GM19463 (cell line): ENCODE measurements at regions not wholly inside any gene's neighbourhood (a gene's known extent, or its start where the extent isn't known, plus 50 kb on each side); places are given as distances from the start of the nearest gene placed in this dataset.

Experiments used
- ATAC-seq: cut with Tn5 transposase; IDR thresholded peaks from one replicate; pipeline ENCODE4 v1.9.1; 2021; ENCODE audit warnings: mild to moderate bottlenecking, moderate library complexity; ENCODE audit not compliant: unreplicated experiment

DNA sequence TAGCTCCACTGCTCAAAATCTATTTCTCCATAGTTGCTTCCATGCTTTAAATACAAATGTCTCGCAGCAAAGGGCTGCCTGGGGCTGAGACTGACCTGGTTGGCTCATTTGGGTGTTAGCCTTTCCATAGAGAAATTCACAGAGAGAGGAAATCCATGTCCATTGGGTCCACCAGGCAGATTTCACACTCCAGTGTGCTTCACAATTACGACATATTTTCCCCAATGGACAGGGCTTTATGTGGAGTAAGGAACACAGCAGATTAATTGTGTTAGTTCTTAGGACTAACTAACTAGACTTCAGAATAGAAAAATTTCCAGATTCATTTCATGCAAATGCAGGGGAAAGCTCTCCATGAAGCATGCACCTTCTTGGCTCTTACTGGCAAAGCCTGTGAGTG is 180.7 kb downstream of the FBXO15 start:
- no peak for ATAC-seq

DNA sequence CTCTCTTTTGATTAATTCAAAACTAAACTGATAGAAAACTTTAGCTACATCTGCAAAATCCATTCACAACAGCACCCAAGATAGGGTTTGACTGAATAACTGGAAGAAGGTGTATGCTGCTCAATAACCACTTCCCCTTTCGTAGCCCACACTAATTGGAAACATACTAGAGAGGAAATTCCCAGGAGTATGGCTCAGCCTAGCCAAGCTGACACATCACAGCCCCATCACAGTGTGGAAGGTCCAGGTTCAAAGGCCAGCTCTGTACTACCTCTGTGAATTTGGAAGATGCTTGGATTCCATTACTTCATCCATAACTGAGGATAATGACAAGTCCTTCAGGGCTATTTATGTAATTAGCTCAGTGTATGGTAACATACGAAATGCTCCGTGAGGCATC is 185.4 kb downstream of the FBXO15 start:
- ATAC-seq, result no peak

DNA sequence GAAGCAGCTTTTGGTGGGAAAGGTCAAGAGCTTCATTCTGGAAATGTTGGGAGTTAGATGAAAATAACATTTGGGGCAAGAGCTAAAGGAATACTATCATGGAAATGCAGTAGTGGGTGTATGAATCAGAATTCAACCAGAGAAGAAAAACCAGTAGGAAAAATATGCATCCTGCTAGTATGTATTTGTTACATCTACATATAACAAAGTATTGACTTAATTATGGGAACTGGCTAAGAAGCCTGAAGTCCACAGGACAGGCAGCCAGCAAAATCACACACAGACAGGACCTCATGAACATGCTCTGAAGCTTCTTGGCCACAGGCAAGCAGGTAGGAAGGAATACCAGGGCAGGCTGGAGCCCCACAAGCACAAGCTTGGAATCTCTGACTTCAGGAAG is 185.8 kb downstream of the FBXO15 start:
- no peak for ATAC-seq

DNA sequence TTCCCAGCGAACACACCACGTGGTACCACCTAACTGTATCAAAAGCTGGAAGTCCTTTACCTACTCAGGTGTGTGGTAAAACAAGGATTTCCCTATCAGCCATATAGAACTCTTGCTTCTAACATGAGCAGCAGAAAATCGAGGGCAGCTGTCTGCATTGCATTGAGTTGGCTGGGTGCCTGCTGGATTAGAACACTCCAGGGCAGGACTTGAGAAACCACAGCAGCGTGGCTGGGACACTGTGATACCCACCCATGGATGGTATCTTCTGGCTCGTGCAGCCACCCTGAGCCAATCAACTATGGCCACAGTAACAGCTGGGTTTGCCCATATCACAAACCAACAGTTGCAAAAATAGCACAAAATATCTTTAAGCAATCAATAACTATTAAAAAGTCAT is 188.3 kb downstream of the FBXO15 start:
- no peak for ATAC-seq

DNA sequence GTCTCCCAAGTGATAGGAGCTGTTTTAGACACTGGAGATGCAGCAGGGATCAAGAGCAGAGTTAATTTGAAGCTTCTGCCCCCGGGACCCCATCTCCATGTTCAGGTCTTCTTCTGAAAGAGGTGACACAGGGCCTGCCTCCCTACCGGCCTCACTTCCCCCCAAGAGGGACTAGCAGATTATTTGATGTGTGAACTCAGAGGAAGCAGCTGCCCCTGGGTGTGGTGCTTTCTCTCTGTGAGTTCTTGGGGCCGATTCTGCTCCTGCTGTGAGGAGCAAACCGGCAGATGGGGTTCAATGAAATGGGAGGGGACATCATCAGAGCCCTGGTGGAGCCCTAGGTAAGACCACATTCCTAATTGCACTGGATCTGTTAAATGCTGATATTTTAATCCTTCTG is 193.4 kb downstream of the FBXO15 start:
- no peak for ATAC-seq

DNA sequence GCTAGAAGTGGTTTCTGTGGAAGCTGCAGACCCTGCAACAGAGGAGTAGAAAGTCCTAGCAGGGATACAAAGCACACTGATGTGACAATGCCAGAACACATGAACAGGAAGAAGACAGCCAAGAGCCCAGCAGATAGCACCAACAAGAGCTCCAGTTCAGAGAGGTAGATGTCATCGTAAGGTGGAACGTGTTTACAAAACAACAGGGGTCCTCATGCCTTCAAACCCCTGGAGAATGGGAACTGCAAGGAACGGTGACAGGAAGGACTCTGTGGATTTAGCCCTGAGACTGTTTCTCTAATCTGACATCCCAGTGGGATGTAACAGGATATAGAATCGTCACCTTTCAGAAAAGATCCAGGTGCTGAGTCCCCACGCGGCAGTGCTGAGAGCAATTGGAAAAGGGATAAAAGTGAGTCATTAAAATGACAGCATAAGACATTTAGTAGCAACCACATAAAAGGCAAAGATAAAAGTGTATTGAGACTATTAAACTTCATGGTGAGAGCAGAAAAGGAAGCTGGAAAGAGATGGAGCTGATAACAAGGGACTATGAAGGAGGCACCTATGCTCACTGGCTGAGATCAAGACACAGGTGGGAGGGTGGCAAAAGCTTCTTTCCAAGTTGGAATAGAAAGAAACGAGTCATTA is 195.2 kb downstream of the FBXO15 start:
- no peak for ATAC-seq

DNA sequence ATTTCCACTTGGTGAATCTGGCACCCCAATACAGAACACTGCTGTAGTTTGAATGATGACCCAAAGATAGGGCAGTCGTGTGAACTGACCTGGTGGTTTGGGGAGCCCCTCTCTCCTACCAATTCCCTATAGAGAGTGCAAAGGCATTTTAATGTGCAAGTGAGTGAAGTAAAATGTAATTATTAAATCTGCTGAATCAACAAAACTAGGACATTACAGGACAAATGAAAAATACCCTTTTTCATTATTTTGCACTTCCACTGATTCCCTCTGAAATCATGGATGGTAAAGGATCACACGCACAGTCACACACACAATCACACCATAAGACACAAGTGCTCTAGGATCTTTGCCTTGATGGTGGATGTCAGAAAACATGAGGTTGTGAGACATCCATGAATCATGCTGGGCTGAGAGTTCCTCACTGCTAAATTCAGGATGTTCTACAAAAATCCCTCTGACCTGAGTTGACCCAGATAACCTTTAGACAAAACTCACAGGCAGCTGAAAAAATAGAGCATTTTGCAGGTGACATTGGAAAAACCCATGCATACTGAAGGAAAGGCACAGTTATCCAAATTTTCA is 197.4 kb downstream of the FBXO15 start:
- ATAC-seq, result no peak

DNA sequence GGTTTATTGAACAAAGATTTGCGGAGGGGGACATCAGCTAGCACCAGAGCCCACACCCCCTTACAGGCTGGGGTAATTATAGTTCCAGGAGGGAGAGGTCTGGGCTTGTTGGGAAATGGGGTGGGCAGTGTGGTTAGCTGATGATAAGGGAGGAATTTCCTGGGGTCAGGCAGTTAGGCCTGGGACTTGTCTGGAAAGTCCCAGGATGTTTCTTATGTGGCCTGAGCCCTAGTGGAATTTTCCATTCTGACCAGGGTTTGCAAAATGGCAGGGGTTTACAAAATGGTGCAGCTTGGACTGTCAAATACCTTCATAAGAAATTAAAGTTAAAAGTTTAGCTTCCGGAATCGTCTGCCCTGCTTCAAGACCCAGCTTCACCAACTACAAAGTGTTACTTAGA is 199.1 kb downstream of the FBXO15 start:
- ATAC-seq, result no peak

DNA sequence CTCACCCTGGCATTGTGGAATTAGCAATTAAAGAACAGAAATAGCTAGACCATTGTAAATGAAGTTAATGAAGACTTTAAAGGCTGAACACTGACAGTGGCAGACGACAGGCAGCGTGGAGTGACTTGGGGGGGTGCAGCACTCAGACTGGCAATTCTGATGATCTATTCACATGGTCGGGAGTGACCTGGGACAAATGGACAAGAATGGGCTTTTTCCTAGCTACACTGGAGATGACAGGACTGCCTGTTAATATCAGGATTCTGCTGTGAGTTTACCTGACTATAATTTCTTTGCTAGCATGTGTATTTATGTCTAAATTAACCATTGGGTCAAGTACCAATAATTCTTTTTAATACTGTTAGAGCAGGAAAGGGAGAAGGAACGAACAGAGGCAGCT is 199.6 kb downstream of the FBXO15 start:
- no peak for ATAC-seq

DNA sequence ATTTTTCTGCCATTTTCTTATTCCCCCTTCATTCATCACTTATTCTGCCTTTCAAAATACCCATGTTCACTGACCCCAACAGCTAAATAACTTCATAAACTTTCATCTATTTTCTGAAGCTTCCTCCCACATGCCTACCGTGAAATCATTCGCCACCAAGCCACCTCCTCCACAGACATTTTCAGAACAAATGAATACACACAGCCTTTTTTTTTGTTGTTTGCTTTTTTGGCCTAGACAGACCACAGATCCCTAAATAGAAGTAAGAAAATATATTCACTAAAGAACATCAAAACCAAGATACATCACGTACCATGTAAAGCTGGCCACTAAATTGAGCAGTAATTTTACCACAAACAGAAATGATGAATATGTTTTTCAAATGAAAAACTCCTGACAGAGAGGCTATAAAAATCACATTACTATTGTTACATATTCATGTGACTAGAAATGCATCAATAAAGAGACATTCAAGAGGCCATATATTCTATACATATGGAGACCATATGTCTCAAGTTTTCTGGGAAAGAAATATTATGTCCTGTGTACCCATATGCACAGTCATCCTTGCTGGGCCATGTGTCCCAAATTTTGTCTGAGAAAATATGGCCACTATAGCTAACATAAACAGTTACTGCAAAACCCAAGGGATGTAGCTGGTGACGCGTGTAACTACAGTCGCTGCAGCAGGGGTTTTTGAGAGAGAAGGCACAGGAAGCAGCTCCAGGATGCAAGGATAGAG is 200.3 kb downstream of the FBXO15 start:
- ATAC-seq, result no peak

DNA sequence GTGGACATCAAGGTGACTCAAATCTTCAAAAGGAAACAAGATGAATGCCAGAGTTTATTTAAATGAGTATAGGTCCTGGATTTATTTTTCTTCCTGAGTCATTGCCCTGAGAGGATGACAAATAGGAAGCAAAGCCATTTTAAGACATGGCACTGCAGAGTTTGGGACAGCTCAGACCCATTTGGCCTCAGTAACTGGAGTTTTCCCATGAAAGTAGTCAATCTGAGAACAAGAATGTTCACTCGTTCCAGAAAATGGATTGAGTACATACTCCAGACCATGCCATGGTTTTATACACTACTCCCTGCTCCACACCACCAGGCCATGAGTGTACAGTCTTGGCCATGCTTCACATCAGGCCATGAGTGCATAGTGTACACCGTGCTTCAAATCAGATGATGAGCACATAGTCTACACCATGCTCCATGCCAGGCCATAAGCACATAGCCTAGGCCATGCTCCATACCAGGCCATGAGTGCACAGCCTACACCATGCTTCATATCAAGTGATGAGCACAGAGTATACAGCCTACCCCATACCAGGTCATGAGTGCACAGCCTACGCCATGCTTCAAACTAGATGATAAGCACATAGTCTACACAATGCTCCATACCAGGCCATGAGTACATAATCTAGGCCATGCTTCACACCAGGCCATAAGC is 202.4 kb downstream of the FBXO15 start:
- no peak for ATAC-seq

DNA sequence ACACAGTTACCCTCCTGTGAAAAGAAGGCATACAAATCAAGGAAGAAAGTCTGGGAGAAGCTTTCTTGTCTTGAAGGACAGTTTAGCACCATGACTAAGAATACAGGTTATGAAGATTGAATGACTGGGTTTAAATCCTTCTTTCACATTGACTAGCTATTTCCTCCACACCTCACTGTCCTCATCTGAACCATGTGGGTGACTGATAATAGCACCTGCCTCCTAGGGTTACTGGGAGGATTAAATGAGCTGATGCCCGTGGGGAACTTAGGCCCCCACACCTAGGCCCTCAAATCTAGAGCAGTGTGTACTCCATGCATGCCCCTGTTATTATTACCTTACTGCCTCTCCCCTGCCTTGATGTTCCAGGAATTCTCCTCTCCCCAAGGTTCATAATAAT is 202.9 kb downstream of the FBXO15 start:
- ATAC-seq, result no peak

DNA sequence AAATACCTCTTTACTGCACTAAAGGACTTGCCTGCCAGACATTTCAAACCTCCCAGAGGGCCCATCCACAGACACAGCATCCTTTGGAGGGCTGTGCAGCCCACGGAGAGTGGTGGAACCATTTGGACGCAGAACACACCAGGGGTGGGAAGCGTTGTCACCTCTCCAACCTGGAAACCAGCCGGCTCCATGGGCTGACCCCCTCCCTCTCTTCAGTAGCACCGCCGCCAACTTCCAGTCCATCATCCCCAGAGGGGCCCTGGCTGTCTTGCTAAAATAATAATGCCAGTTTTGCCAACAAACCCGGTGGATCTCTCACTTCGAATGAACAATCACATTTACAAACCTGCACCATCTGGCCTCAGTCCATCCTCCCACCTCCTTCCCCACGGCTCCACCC is 203.9 kb downstream of the FBXO15 start:
- ATAC-seq, result no peak

DNA sequence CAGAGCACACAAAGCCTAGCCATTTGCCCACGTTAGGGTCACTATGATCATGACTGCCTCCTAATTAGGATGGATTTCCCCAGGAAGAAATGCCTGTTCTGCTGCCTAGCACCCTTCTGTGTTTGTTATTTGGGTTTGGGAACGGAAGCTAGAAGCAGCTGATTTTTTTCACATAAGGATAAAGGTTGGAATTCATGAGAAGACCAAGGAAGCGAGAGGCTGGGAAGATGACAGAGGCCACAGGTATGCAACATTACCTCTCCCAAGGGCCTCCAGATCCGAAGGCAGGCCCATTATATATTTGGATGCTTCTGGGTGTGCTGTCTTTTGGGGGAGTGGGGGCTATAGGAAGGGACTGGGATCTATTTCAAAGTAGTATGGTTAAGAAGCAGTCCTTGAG is 204.7 kb downstream of the FBXO15 start:
- no peak for ATAC-seq

DNA sequence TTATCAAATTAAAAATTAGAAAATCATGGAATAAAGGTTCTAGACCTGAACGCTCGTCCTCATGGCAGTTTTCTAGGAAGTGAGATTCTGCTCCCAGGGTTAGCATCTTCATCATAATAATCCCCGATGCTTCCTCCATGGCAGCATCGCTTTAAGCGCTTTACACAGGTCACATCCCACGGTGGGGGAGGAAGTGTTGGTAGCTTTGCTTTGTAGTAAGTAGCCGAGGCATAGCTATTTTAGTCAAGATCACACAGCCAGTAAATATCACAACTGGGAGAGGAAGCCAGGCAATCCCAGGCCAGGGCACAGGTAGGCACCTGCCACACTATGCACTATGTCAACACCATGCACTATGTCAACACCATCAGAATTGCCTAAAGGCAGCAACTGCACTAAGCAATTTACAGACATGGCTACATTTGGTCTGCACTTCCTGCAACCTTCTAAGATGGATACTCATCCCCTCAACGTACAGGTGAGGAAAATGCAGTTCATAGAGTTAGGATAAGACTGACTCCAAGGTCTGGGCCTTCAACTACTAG is 205.5 kb downstream of the FBXO15 start:
- no peak for ATAC-seq

DNA sequence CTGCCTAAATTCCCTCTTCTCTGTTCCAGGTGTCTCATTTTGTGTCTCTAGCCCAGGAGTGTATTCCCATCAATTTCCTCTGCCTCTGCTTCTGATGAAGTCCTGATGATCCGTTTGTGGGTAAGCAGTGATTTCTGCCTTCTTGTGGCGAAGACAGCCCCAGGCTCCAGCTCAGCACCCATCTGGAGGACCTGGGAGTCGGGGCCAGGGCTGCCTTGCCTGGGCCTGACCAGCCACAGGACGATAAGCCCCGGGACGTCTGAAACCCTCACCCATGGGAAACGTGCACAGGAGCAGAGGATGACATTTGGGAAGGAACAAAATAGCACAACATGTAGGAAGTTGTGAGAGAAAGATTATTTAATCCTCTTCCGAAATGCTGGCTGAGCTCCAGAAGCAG is 206.9 kb downstream of the FBXO15 start:
- ATAC-seq, result no peak

DNA sequence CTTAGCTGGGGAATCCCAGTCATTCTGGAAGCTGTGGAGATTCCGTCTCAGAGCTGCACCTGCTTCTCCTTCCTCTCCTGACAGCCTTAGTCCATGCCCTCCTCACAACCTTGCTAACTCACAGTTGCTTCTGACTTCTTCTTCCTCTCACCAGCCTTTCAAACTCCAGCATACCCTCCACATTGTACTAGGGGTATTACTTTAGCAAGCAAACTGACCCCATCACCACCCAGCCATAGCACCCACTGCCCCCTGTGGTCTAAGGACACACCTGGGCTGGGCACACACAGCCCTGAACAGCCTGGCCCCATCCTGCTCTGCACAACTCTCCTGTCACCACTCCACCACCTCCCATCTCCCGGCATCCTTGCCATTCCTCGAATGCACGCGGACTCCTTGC is 208.2 kb downstream of the FBXO15 start:
- ATAC-seq, result no peak

DNA sequence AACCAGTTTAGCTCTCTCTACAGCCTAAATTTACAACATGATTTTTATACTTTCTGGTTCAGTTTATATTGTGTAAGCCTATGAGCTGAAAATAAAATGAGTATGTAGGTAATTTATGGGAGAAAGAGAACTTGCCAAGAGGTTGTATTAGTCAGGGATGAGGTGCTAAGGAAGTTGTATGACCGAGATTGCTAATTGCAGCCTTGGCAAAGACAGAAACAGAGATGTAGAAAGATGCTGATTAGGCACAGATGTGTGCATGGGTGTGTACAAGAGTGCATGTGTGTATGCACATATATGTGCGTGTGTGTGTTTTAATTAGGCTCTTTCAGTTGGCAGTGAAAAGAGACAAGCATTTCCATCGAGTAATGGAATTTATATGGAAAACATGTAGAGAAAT is 213.9 kb downstream of the FBXO15 start:
- no peak for ATAC-seq

DNA sequence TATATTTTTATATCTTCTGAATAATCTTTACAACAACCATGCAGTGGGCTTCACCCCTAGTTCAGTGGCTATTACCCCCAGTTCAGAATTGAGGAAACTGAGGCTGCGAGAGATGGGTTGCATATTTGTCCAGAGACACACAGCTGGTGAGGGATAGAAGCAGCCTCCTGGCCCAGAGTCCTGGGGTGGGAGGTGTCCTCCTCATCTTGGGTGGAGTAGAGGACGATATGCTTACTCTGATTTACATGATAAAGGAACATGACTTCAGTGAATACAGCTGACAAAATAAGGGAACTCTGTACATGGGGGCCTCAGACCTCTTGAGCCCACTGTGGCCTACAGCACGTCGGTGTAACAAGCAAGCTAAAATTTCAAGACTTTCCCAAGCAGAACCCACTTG is 214.7 kb downstream of the FBXO15 start:
- ATAC-seq, result no peak

DNA sequence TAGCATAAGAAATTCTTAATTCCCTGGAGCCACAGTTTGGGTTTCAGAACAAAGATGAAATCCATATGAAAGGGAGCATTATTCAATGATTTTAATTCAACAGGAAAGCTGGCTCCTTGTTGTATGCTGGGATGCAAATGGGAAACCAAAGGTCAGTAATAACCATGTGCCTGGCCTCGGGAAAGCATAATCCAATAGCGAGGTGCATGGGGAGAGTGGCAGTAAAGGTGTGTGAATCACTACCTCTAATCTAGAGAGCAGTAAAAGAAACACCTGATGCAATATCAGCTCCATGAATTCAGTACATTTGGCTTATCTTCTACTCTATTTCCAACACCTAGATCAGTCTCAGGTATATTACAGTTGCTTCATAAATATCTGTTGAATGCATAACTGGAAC is 220.1 kb downstream of the FBXO15 start:
- ATAC-seq, result no peak

DNA sequence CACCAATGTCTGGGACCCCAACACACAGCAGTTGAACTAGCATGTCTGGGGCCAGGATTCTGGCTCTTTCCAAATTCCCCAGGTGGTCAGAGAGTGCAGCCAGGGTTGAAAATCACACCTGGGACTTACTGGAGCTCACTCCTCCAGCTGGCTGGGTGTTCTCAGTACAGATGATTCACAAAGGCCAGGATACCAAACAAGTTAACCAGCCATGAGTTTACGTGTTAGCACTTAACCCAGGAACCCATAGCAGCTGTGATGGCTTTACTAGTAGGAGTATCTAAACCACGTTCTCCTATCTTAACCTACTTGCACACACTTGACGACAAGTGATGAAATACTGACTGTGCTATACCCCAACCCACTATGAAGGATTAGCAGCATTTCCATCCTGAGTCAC is 222.8 kb downstream of the FBXO15 start:
- ATAC-seq, result no peak

DNA sequence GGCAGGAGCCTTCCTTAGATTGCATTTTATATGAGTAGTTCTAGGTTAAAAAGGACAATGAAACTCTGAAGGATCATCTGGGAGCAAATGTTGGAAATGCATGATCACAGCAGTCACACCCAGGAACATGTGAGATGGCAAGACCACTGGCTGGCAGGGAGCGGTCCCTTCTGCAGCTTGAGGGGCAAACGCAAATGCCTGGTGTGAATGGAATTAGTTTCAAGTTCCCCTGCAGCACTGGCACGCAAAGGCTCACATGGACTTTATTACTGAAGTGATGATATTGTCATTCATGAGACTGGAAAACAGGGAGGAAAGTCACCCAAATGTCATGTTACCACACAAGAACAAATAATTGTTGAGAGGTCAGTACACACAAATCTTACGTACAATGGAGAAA is 223.3 kb downstream of the FBXO15 start:
- no peak for ATAC-seq
